OCI-M2 (cell line): ENCODE measurements at regions not wholly inside any gene's neighbourhood (a gene's known extent, or its start where the extent isn't known, plus 50 kb on each side); places are given as distances from the start of the nearest gene placed in this dataset.
"Not testable (repeated sequence)": the region's sequence is repeated elsewhere in the genome, so short reads cannot be mapped to it uniquely, and the experiment has no call there.

Source experiments
- DNase-seq: peaks from one replicate; lab custom pipeline; 2025; ENCODE audit not compliant: unreplicated experiment; lab: John Stamatoyannopoulos, UW

- no peak for DNase-seq
Measured at GRCh38 chr11:29629286-29629685, 387.5 kb downstream of the KCNA4 start.

- no peak for DNase-seq
Measured at GRCh38 chr11:29628609-29629008, 388.2 kb downstream of the KCNA4 start.

- DNase-seq: no peak
Measured at GRCh38 chr11:29627541-29627940, 389.3 kb downstream of the KCNA4 start.

- no peak for DNase-seq
Measured at GRCh38 chr11:29623144-29623722, 393.6 kb downstream of the KCNA4 start.

- DNase-seq: no peak
Measured at GRCh38 chr11:29616611-29617010, 400.2 kb downstream of the KCNA4 start.

GRCh38 chr11:29612423-29612822 lies 404.4 kb downstream of the KCNA4 start:
- no peak for DNase-seq

GRCh38 chr11:29606330-29607031 lies 410.3 kb downstream of the KCNA4 start:
- no peak for DNase-seq

- not testable (repeated sequence) for DNase-seq
Measured at GRCh38 chr11:29600151-29600575, 416.7 kb downstream of the KCNA4 start.

GRCh38 chr11:29584342-29584741 lies 432.5 kb downstream of the KCNA4 start:
- no peak for DNase-seq

- no peak for DNase-seq
Measured at GRCh38 chr11:29578806-29579205, 438.0 kb downstream of the KCNA4 start.

GRCh38 chr11:29564486-29564885 lies 452.3 kb downstream of the KCNA4 start:
- DNase-seq: no peak

GRCh38 chr11:29562183-29562582 lies 454.6 kb downstream of the KCNA4 start:
- no peak for DNase-seq

GRCh38 chr11:29553990-29554389 lies 462.8 kb downstream of the KCNA4 start:
- DNase-seq: no peak

GRCh38 chr11:29538339-29539036 lies 478.3 kb downstream of the KCNA4 start:
- no peak for DNase-seq

GRCh38 chr11:29534836-29535235 lies 482.0 kb downstream of the KCNA4 start:
- no peak for DNase-seq

- no peak for DNase-seq
Measured at GRCh38 chr11:29530961-29531360, 485.9 kb downstream of the KCNA4 start.

- no peak for DNase-seq
Measured at GRCh38 chr11:29527391-29527936, 489.4 kb downstream of the KCNA4 start.

- no peak for DNase-seq
Measured at GRCh38 chr11:29518389-29519174, 498.2 kb downstream of the KCNA4 start.

- no peak for DNase-seq
Measured at GRCh38 chr11:29511394-29511793, 505.4 kb downstream of the KCNA4 start.

GRCh38 chr11:29507376-29507775 lies 509.5 kb downstream of the KCNA4 start:
- no peak for DNase-seq

GRCh38 chr11:29495676-29496075 lies 521.2 kb downstream of the KCNA4 start:
- no peak for DNase-seq
